ENCODE measurements at regions not wholly inside any gene's neighbourhood (a gene's known extent, or its start where the extent isn't known, plus 50 kb on each side); places are given as distances from the start of the nearest gene placed in this dataset.

DNA sequence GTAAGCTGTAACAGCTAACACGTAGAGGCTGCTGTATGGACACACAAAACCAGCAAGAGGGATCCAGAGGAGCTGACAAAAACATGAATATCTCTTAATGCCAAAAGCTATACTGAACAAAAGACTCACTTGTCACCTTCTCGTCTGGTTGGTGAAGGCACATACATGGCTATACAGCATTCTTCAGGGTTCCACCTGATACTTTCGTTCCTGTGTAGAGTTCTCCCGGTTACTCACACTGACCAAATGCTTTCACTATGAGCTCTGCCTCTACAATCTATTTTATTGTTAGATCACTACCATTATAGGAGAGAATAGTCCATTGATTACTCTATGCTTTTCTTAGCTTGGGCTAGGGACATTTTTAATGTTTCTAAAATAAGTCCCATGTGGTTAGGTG lies 193.1 kb downstream of the HNMT start:
- DNase-seq (ENCODE audit: low spot score), result no peak
- intact Hi-C loops (cut with DNase I), result no loop called here

DNA sequence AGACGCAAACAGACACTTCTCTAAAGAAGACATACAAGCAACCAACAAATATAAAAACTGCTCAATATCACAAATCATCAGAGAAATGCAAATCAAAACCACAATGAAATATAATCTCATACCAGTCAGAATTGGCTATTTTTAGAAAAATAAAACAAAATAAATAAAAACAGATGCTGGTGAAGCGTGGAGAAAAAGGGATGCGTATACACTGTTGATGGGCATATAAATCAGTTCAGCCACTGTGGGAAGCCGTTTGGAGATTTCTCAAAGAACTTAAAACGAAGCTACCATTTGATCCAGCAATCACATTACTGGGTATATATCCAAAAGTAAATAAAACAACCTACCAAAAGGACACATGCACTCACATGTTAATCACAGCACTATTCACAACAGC lies 206.2 kb downstream of the HNMT start:
- intact Hi-C loops (cut with DNase I), result no loop called here
- DNase-seq (ENCODE audit: low spot score), result no peak

DNA sequence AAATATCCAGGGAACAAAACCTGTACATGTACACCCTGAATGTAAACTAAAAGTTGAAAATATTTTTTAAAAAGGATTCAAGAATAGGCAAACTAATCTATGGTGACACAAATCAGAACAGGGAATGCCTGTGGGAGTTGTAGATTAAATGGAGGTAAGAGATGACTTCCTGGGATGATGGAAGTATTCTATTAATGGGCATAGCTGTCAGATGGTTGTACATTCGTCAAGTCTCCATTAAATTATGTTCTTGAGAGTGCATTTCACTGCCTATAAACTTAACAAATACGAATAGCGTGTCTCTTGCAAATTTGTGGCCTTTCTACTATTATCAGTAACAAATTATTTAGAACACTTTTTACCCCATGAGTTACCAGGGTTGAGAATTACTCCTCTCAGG lies 207.0 kb downstream of the HNMT start:
- no peak for DNase-seq (ENCODE audit: low spot score)
- intact Hi-C loops (cut with DNase I), result no loop called here

DNA sequence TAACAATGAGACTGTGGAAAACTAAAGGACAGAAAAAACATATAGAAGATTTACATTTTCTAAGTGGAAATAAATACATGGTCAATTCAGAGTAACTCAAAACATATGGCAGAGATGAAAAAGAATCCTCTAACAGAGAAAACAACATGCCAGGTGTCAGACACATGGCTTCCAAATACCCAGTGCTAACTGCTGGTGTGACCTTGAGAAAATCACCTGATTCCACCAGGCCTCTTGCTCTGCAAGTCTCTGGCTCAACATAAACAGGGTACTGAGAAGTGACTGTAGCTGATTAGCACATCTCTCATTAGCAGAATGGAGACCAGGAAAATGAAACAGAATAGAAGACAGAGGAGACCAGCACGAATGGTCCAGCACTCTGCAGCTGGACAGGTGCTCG lies 210.8 kb downstream of the HNMT start:
- no peak for DNase-seq (ENCODE audit: low spot score)
- intact Hi-C loops (cut with DNase I), result no loop called here

DNA sequence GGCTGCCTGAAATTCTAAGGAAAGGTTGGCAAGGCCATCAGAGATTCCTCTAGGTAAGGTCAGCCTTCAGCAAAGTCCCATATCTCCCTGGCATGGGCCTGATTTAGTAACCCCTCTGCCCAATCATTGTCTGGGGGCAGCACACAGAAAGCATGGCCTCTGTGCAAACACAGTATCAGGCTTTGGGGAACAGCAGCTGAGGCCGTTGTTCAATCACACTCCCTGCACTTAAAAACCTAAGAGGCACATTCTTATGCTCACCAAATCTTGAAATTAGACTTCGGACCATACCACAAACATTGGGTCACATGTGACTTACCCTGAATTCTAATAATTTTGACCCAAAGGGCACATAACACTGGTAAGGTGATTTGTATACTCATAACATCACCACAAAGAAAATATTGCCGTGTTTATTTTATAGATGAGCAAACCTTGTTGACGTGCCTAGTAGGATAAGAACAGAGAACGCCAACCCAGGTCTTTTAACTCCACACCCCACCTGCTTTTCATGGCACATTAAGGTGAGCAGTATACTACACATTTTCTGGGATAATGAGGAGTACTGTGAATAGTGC lies 212.7 kb downstream of the HNMT start:
- no peak for DNase-seq (ENCODE audit: low spot score)
- intact Hi-C loops (cut with DNase I), result no loop called here

DNA sequence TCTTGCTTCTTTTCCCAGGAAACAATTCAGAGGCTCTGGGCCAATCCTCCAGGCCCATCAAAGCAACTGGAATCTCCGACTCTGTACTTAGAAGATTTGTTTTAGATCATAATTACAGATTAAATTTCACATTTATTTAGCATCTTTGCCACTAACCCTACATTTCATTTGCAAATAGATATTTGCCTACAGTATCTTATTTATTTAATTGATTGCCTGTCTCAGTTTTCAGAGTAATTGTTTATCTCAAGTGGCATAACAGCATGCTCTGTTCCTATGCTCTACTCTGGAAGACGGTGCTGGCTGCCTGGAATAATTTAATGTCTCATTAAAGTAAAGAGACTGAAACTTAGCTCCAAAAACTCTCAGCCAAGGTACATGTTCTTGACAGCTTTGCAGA lies 213.4 kb downstream of the HNMT start:
- intact Hi-C loops (cut with DNase I), result no loop called here
- no peak for DNase-seq (ENCODE audit: low spot score)

DNA sequence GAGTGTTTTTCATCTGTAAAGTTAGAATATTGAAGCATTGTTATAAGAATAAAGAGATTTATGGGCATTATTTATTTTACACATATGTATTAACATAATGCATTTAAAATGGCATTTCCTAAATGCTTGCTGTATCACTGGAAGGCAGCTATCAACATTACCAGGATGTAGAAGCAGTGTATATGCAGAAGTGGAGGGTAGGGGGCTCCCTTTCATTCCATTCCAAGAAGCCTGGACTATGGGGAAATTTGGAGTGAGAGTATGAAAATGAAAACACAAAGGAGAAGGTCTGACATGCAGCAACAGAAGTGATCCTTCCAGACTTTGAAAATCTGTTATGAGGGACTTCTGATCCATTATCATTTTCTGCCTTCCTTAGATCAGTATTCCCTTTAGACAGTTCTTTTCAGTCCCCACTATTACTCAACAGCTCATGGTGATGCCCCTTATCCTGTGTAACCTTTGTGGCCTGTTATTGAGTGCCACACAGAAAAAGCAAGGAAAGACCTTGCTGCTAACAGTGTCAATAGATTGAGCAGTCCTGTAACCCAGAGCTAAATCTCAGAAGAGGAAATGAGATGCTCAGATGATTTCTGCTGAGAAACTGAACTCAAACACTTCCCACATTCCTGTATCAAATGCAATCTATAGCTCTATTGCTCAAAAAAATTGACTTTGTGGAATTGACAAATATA lies 216.6 kb downstream of the HNMT start:
- DNase-seq (ENCODE audit: low spot score), result no peak
- intact Hi-C loops (cut with DNase I), result no loop called here

DNA sequence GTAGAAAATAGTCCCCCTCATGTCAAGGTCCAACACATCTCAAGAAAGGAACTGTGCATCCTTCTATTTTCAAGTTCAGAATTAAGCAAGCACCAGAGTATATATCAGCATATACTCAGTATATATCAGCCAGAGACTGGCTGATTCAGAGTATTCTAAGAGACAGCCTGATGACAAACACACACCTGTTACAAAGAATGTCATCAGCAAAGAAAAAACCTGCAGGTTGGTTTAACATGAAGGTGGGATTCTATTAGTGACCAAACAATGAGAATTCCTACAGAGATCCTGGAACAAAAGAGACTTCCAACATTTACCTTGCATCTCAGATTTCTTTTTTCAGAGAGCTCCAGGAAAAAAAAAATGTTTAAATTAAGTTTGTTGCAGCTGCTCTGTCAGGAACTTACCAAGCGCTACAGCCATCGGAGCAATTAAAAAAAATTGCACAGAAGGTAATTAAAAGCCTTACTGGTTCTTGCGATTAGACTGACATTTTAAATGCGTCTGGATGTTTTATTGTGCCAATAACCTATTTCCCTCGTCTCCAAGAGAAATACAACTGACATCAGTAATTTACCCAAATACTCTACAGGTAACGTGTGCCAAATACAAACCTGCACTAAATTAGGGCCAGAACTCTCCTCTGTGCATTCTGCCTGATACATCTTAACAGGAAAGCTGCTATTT lies 218.1 kb downstream of the HNMT start:
- intact Hi-C loops (cut with DNase I), result no loop called here
- DNase-seq (ENCODE audit: low spot score), result no peak

DNA sequence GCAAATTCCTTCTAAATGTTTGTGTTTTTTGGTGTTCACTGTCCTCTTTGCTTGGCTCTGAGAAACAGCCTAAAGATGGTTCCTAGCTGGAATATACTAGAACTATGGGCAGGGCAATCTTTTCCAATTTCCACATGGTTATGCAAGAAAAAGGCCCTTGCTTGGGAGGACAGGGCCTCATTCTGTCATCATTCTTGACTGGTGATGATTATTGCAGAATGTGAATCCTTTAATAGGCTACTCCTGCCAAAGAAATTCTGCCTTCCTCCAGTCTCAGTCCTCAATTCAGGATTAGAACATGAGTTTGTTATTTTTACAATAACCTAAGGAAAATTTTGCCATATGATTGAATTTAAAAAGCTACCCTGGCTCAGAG lies 218.7 kb downstream of the HNMT start:
- no peak for DNase-seq (ENCODE audit: low spot score)
- intact Hi-C loops (cut with DNase I), result no loop called here

DNA sequence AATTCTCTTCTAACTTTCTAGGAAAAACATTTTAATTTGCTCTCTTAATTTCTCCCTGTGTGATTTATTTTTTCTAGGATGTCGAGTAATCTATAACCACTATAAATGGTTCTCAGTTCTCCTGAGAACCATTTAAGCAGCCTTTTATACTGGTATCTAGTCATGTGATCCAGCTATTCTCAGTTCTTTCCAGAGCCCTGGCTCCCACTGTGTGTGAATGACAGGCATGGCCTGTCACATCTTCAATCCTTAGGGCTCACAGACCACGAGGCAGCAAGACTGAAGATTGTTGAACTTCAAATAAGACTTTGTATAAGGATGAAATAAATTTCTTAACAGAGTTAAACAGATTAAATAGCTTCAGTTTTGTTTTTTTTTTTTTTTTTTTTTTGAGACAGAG lies 219.4 kb downstream of the HNMT start:
- intact Hi-C loops (cut with DNase I), result no loop called here
- DNase-seq (ENCODE audit: low spot score), result no peak

DNA sequence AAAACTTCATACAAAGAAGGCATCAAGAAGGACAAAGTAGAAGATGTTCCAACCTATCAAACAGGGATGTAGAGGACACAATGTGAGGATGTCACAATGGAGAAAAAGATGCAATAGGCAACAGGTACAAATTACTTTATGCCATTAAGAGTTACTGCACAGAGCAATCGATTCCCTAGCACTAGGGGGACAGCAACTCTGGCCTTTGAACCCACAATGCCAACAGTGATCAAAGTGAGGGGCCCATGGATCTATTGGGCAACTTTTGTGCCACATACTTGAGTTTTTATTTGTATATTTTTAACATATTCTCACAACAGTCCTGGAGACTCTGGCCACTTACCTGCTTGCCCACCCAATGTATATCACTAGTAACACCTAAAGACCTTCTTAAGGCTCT lies 220.2 kb downstream of the HNMT start:
- no peak for DNase-seq (ENCODE audit: low spot score)
- intact Hi-C loops (cut with DNase I), result no loop called here

DNA sequence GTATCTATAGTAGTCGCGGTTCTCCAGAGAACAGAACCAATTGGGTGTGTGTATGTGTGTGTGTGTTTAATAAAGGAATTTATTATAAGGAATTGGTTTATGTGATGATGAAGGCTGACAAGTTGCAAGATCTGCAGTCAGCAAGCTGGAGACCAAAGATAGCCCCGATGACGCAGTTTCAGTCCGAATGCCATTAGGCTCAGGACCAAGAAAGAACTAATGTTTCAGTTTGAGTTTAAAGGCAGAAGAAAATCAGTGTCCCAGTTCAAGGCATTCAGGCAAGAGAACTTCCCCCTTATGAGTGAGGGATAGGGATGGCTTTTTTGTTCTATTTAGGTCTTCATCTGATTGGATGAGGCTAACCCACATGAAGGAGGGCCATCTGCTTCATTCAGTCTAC lies 221.6 kb downstream of the HNMT start:
- intact Hi-C loops (cut with DNase I), result no loop called here
- no peak for DNase-seq (ENCODE audit: low spot score)

DNA sequence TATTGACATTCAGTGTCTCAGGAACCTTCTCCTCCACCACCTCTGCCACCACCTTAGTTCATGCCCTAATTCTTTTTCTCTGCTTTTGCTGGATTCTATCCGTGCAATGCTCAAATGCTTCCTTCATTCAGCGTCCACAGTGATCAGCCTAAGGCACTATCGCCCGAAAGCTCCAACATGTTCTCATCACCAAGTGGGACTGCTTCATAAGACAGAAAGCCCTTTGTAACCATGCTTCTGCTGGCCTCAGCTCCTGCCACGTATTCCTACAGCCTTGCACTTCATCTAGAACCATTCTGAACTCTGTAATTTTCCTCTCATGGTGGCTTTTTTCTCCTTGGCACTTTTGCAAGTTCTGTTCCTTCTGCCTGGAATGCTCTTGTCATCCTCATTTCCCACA lies 222.9 kb downstream of the HNMT start:
- intact Hi-C loops (cut with DNase I), result no loop called here
- no peak for DNase-seq (ENCODE audit: low spot score)

DNA sequence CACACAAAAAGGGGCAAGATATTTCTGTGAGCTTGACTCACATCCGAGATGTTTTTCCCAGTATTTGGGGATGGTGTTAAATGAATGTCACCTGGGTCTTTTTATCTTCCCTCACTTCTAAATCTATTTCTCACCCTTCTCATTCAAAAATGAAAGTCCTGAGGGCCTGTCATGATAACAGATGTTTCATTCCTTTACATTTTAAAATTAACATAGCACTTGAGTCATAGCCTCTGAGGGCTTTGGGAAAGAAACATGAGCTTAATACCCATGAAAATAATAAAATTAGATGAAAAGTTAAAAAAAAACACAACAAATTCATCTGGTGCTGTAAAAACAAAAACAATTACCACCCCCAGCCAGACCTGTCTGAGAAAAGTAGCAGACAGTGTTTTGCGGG lies 226.7 kb downstream of the HNMT start:
- no peak for DNase-seq (ENCODE audit: low spot score)
- intact Hi-C loops (cut with DNase I), result no loop called here

DNA sequence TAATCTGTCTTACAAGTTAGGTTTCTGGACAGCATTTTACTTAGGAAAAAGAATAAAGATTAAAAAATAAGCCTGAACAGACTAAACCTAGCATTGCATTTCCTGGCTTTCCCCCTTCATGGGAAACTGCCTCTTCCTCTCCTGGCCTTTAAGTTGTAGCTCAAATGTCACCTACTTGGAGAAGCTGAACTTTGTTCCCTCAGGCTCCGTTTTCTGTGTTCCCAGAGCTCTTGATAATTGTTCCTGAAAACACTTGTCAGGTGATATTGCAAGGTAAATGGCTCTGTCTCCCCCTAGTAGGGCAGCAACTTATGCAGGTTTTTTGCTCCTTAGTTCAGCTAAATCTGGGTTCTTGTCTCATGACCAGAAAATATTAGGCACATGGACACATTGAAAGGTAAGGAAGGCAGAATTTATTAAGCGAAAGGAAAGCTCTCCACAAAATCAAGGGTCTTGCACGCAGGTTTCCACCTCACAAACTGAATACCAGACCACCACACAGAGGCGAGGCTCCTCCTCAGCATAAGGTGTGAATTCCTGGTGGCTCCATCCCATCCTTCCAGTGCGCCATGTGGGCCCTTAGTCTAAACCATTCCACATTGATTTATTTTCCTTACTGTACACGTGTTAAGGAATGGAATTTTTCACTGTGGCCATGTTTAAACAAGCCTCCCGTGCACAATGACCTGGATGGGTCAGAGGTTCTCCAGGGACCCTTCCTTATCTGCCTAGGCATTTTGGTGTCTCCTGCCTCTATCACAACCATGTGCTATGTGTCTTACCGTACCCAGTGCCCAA lies 229.3 kb downstream of the HNMT start:
- no peak for DNase-seq (ENCODE audit: low spot score)
- intact Hi-C loops (cut with DNase I), result no loop called here

DNA sequence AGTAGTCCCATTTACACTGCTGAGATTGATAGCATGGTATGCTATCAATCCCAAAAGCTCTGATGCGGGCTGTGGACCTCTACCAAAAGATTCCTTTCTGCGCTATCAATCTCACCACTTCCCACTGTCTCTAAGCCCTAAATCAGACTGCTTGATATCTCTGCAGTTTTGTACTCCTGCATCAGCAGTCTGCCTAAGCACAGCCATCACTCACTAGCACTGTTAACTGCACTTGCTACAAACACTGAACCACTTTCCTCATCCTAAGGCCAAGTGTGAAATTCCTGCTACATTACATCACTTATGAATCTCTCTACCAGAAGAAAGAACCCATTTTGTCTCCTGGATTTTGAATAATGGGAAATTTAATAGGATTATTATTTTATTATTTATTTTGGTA lies 237.0 kb downstream of the HNMT start:
- DNase-seq (ENCODE audit: low spot score), result no peak

DNA sequence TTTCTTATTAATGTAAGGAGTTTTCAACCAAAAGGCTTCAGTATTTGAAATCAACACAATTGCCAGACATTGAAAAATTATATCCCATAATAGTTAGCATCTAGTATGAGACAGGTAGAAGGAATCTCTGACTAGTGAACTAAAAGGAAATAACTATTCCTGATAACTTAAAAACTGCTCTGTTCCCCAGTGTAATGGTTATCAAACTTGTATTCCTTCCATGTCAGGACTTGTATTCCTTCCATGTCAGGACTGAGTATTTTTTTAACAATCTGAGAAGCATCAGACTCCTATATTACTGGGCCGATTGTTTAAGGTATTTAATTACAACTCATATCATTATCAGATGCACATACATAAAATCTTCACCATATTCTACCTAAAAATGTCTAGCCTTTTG lies 238.5 kb downstream of the HNMT start:
- intact Hi-C loops (cut with DNase I), result no loop called here
- no peak for DNase-seq (ENCODE audit: low spot score)

More for the DNA sequence above, 237.0 kb downstream of the HNMT start:
- intact Hi-C loops (cut with DNase I), result no loop called here

DNA sequence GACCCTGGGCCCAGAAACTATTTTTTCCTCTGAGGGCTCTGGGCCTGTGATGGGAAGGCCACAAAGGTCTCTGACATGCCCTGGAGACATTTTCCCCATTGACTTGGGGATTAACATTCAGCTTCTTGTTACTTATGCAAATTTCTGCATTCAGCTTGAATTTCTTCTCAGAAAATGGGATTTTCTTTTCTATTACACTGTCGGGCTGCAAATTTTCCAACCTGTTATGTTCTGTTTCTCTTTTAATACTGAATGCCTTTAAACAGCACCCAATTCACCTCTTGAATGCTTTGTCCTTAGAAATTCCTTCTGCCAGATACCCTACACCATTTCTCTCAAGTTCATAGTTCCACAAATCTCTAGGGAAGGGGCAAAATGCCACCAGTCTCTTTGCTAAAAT lies 241.0 kb downstream of the HNMT start:
- no peak for DNase-seq (ENCODE audit: low spot score)
- intact Hi-C loops (cut with DNase I), result no loop called here

DNA sequence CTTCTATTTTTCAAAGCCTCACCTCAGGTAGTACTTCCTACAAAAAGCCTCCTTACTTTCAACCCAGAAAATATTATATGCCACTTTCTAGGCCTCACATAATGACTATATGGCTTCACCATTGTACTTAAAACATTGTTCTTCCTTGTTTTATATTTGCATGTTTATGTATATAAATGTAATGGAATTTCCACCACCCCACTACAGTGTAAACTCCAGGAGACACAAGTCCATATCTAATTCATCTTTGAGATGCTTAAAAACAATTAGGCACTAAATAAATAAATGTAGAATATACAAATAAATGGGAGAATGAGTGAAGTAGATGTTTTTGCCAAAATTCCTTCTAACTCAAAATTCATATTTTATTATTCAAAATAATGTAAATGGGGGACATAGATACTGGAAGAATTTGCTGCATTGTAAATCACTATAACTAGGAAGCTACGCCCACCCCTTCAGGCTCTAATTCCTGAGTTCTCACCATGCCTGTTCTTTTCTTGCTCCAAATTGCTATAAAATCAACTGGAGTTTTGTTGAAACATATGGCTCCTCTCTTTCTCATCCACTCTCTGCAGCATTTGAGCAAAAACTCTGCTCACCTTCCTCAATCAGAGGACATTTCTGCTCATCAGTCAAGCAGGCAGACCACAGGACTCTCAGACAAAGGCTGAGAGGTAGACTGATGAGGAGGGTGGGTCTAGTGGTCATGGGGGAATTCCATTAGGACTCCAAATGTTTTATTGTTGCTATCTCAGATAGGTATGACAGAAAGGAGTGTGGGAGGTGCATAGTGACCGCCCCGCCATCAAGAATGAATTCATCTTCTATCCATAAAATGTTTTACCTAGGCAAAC lies 243.0 kb downstream of the HNMT start:
- intact Hi-C loops (cut with DNase I), result no loop called here

DNA sequence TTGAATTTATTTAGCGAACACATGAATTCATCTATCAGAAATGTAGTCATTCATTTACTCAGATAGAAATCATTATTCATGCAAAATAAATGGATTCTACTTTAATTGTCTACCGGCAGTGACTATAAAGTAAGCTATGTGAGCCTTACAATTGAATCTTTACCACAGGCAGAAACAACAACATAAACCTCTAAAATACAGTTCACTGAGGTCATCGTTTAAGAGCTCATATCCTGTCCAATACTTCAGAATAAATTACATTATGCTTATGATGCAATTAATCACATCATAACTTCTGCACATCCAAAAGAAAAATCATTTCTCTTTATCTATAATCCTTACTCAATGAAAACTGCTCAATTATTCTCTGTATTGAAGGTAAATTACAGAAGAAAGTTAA lies 244.7 kb downstream of the HNMT start:
- intact Hi-C loops (cut with DNase I), result no loop called here

More for the DNA sequence above, 243.0 kb downstream of the HNMT start:
- no peak for DNase-seq (ENCODE audit: low spot score)

More for the DNA sequence above, 244.7 kb downstream of the HNMT start:
- DNase-seq (ENCODE audit: low spot score), result no peak

All from cardiac septum (tissue), 1 donor.